OCI-M2 (cell line): ENCODE measurements at regions not wholly inside any gene's neighbourhood (a gene's known extent, or its start where the extent isn't known, plus 50 kb on each side); places are given as distances from the start of the nearest gene placed in this dataset.

Experiments used
- DNase-seq: peaks from one replicate; lab custom pipeline; 2025; ENCODE audit not compliant: unreplicated experiment; lab: John Stamatoyannopoulos, UW

GRCh38 chr5:67393211-67393610 lies 196.6 kb upstream of the CD180 start:
- DNase-seq, result no peak

GRCh38 chr5:67390935-67391334 lies 194.3 kb upstream of the CD180 start:
- no peak for DNase-seq

GRCh38 chr5:67383451-67383850 lies 186.9 kb upstream of the CD180 start:
- no peak for DNase-seq

- DNase-seq, result no peak
Observed at GRCh38 chr5:67381236-67381880, 184.8 kb upstream of the CD180 start.

- DNase-seq, result no peak
Observed at GRCh38 chr5:67380431-67380830, 183.8 kb upstream of the CD180 start.

- DNase-seq, result no peak
Observed at GRCh38 chr5:67379753-67380152, 183.2 kb upstream of the CD180 start.

- DNase-seq, result no peak
Observed at GRCh38 chr5:67378256-67378655, 181.7 kb upstream of the CD180 start.

- DNase-seq, result no peak
Observed at GRCh38 chr5:67377631-67378030, 181.0 kb upstream of the CD180 start.

GRCh38 chr5:67375606-67376005 lies 179.0 kb upstream of the CD180 start:
- no peak for DNase-seq

- no peak for DNase-seq
Observed at GRCh38 chr5:67374378-67374777, 177.8 kb upstream of the CD180 start.

GRCh38 chr5:67373518-67373917 lies 176.9 kb upstream of the CD180 start:
- DNase-seq, result no peak

GRCh38 chr5:67372887-67373286 lies 176.3 kb upstream of the CD180 start:
- DNase-seq, result no peak

- DNase-seq, result no peak
Observed at GRCh38 chr5:67371924-67372323, 175.3 kb upstream of the CD180 start.

- DNase-seq, result no peak
Observed at GRCh38 chr5:67366691-67367395, 170.2 kb upstream of the CD180 start.

GRCh38 chr5:67366276-67366675 lies 169.7 kb upstream of the CD180 start:
- DNase-seq, result no peak

GRCh38 chr5:67364381-67364970 lies 167.9 kb upstream of the CD180 start:
- no peak for DNase-seq

- DNase-seq, result no peak
Observed at GRCh38 chr5:67363963-67364362, 167.4 kb upstream of the CD180 start.

- DNase-seq, result no peak
Observed at GRCh38 chr5:67363180-67363709, 166.6 kb upstream of the CD180 start.

- DNase-seq, result no peak
Observed at GRCh38 chr5:67361932-67362729, 165.5 kb upstream of the CD180 start.

- no peak for DNase-seq
Observed at GRCh38 chr5:67360047-67360446, 163.4 kb upstream of the CD180 start.

- no peak for DNase-seq
Observed at GRCh38 chr5:67358186-67358585, 161.6 kb upstream of the CD180 start.
